IPS-20b (cell line): ENCODE measurements at regions not wholly inside any gene's neighbourhood (a gene's known extent, or its start where the extent isn't known, plus 50 kb on each side); places are given as distances from the start of the nearest gene placed in this dataset.

Experiments
- H3K27ac ChIP-seq: one replicate; pipeline ENCODE4 v1.5.1; 2013; ENCODE audit warnings: low read length
- H3K27me3 ChIP-seq: 2 replicates; pipeline ENCODE4 v1.6.1; 2013; ENCODE audit warnings: mild to moderate bottlenecking, low read length, inconsistent platforms; ENCODE audit not compliant: insufficient read depth
- H3K36me3 ChIP-seq: 2 replicates; pipeline ENCODE4 v1.6.1; 2013; ENCODE audit warnings: low read depth, mild to moderate bottlenecking, inconsistent platforms, low read length, moderate library complexity; ENCODE audit not compliant: insufficient read depth
- H3K4me1 ChIP-seq: 2 replicates; pipeline ENCODE4 v1.6.1; 2013; ENCODE audit warnings: mild to moderate bottlenecking, control low read depth, inconsistent platforms, low read length, moderate library complexity; ENCODE audit not compliant: insufficient read depth
- H3K4me3 ChIP-seq: 2 replicates; pipeline ENCODE4 v1.5.1; 2013; ENCODE audit warnings: mild to moderate bottlenecking, low read length, inconsistent platforms
- H3K9ac ChIP-seq: 2 replicates; pipeline ENCODE4 v1.6.1; 2013; ENCODE audit warnings: low read depth, mild to moderate bottlenecking, inconsistent platforms, low read length, moderate library complexity
- H3K9me3 ChIP-seq: 2 replicates; pipeline ENCODE4 v1.6.1; 2013; ENCODE audit warnings: mild to moderate bottlenecking, low read depth, low read length, inconsistent platforms; ENCODE audit not compliant: insufficient read depth

DNA sequence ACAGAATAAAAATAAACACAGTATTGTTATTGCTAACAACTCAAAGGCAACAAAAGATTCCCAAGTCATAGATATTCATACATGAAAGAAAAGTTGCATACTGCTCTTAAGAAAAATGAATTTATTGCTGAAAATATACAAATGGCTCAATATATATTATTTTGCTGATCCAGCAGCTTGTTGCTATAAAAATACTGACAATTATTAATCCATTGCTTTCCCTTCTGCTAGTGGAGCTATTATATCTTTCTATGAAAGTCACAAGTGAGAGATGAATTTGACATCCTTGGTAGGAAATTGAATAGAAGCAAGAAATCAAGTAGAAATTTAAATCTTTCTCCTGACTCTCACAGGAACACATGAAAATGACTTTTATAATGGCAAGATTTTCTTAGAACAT is 179.2 kb upstream of the MBNL1 start:
- no peak overlapping the region for H3K9ac ChIP-seq
- no peaks in the 10 kb centered on the region for H3K9me3 ChIP-seq
- H3K27me3 ChIP-seq: no peaks in the 10 kb centered on the region
- H3K36me3 ChIP-seq: no peaks in the 10 kb centered on the region
- no peak overlapping the region for H3K4me3 ChIP-seq
- peaks cover 10% of the 10 kb centered on the region; the same call in 1 of the 2 replicates for H3K4me1 ChIP-seq
- H3K27ac ChIP-seq: no peak overlapping the region

GRCh38 chr3:152091725-152092124 is 177.0 kb upstream of the MBNL1 start:
- H3K36me3 ChIP-seq: no peaks in the 10 kb centered on the region
- no peak overlapping the region for H3K9ac ChIP-seq
- no peaks in the 10 kb centered on the region for H3K27me3 ChIP-seq
- no peak overlapping the region for H3K4me3 ChIP-seq
- H3K4me1 ChIP-seq: peaks cover 10% of the 10 kb centered on the region; the same call in 1 of the 2 replicates
- H3K27ac ChIP-seq: no peak overlapping the region
- H3K9me3 ChIP-seq: no peaks in the 10 kb centered on the region

DNA sequence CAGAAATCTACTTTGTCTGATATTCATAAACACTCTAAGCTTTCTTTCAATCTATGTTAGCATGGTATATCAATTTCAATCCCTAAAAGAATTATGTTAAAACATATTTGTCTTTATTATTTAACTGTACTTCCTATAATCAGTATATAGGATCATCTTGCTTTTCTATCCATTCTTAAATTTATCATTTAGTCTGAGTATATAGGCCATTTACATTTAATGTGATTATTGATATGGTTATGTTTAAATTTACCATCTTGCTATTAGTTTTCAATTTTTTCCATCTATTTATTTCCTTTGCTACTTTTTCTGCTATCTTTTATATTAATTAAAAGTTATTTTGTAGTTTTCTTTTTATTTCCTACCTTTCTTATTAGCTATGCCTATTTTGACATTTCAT is 174.8 kb upstream of the MBNL1 start:
- Histone ChIP-seq H3K4me3 (no peak overlapping the region), H3K9ac (no peak overlapping the region)

GRCh38 chr3:152094406-152094805 is 174.3 kb upstream of the MBNL1 start:
- Histone ChIP-seq H3K9me3 (no peaks in the 10 kb centered on the region), H3K27me3 (no peaks in the 10 kb centered on the region), H3K4me3 (no peak overlapping the region)

More for the DNA sequence above, 174.8 kb upstream of the MBNL1 start:
- no peak overlapping the region for H3K27ac ChIP-seq
- H3K9me3 ChIP-seq: no peaks in the 10 kb centered on the region
- no peaks in the 10 kb centered on the region for H3K27me3 ChIP-seq
- H3K4me1 ChIP-seq: no peaks in the 10 kb centered on the region; the same call in 1 of the 2 replicates
- no peaks in the 10 kb centered on the region for H3K36me3 ChIP-seq

DNA sequence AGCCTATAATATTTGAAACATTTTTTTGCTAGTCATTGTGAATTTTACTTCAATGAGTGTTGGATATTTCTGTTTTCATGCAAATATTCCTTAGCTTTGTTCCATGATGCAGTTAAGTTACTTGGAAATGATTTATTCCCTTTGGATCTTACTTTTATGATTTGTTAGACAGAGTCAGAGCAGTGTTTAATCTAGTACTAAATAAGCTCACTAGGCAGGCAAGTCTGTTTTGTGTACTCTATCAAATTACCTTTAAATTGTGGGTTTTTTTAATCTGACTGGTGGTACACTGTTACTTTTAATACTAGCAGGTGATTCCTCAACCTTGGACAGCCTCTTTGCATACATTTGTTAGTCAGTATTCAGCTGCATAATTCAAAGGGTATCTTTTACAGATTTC is 173.3 kb upstream of the MBNL1 start:
- Histone ChIP-seq H3K36me3 (no peaks in the 10 kb centered on the region), H3K9me3 (no peaks in the 10 kb centered on the region), H3K9ac (no peak overlapping the region)

More at GRCh38 chr3:152094406-152094805, 174.3 kb upstream of the MBNL1 start:
- no peaks in the 10 kb centered on the region for H3K36me3 ChIP-seq
- no peak overlapping the region for H3K9ac ChIP-seq
- no peaks in the 10 kb centered on the region; the same call in 1 of the 2 replicates for H3K4me1 ChIP-seq
- no peak overlapping the region for H3K27ac ChIP-seq

GRCh38 chr3:152096280-152096906 is 172.3 kb upstream of the MBNL1 start:
- Histone ChIP-seq H3K4me3 (no peak overlapping the region), H3K9ac (no peak overlapping the region), H3K27ac (no peak overlapping the region), H3K27me3 (no peaks in the 10 kb centered on the region), H3K4me1 (0 out of 2 replicates have a peak, but pooled peaks cover 3% of the 10 kb centered on the region), H3K9me3 (no peaks in the 10 kb centered on the region), H3K36me3 (no peaks in the 10 kb centered on the region)

More for the DNA sequence above, 173.3 kb upstream of the MBNL1 start:
- H3K27ac ChIP-seq: no peak overlapping the region
- no peaks in the 10 kb centered on the region for H3K4me1 ChIP-seq
- H3K27me3 ChIP-seq: no peaks in the 10 kb centered on the region
- H3K4me3 ChIP-seq: no peak overlapping the region

DNA sequence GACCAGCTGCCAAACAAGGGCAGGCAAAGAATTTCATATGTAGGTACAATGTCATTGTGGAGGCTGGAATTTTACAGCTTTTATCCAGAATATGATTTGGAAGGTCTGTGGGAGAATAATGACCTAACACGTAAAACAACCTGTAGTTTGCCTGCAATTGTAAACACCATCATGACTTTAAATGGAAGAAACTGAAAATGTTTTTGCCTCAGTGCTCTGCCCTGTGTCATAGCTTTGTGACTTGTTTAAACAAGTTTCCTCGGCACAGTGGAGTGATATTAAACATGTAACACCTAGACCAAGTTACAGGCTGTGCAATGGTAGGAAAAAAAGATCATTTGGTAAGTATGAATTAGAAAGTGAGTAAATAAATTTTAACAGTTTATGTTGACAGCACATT is 171.6 kb upstream of the MBNL1 start:
- no peak overlapping the region for H3K27ac ChIP-seq
- no peaks in the 10 kb centered on the region for H3K27me3 ChIP-seq
- H3K4me1 ChIP-seq: 0 out of 2 replicates have a peak, but pooled peaks cover 3% of the 10 kb centered on the region
- no peak overlapping the region for H3K4me3 ChIP-seq
- H3K9me3 ChIP-seq: no peaks in the 10 kb centered on the region
- H3K36me3 ChIP-seq: no peaks in the 10 kb centered on the region
- H3K9ac ChIP-seq: no peak overlapping the region

DNA sequence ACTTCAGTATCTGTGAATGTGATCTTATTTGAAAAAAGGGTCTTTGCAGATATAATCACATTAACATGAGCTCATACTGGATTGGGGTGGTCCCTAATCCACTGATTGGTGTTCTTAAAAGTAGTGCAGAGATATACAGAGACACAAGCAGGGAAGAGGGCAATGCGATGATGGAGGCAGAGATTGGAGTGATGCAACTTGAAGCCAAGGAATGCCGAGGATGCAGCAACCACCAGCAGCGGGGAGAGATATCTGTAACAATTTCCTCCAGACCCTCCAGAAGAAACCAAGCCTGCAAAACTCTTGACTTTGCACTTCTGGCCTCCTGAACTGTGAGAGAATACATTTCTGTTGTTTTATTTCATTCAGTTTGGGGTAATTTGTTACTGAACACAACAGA is 171.0 kb upstream of the MBNL1 start:
- H3K36me3 ChIP-seq: no peaks in the 10 kb centered on the region
- no peak overlapping the region for H3K9ac ChIP-seq
- no peak overlapping the region for H3K27ac ChIP-seq
- no peak overlapping the region for H3K4me3 ChIP-seq
- 0 out of 2 replicates have a peak, but pooled peaks cover 3% of the 10 kb centered on the region for H3K4me1 ChIP-seq
- no peaks in the 10 kb centered on the region for H3K27me3 ChIP-seq
- H3K9me3 ChIP-seq: no peaks in the 10 kb centered on the region

GRCh38 chr3:152100491-152101132 is 168.1 kb upstream of the MBNL1 start:
- H3K9me3 ChIP-seq: no peaks in the 10 kb centered on the region
- H3K4me3 ChIP-seq: no peak overlapping the region
- H3K27ac ChIP-seq: no peak overlapping the region
- 0 out of 2 replicates have a peak, but pooled peaks cover 3% of the 10 kb centered on the region for H3K4me1 ChIP-seq
- no peaks in the 10 kb centered on the region for H3K36me3 ChIP-seq
- no peaks in the 10 kb centered on the region for H3K27me3 ChIP-seq
- H3K9ac ChIP-seq: no peak overlapping the region

DNA sequence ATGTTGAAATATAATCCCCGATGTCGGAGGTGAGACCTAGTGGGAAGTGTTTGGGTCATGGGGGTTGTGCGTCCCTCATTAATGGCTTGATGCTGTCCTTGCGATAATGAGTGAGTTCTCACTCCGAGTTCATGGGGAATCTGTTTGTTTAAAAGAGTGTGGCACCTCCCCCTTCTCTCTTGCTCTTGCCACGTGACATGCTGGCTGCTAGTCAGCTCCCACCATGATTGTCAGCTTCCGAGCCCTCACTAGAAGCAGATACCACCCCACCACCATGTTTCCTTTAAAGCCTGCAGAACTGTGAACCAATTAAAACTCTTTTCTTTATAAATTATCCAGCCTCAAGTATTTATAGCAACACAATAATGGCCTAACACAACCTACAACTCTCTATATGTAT is 166.3 kb upstream of the MBNL1 start:
- Histone ChIP-seq H3K36me3 (no peaks in the 10 kb centered on the region), H3K27me3 (no peaks in the 10 kb centered on the region), H3K27ac (no peak overlapping the region), H3K4me3 (no peak overlapping the region), H3K9ac (no peak overlapping the region), H3K4me1 (0 out of 2 replicates have a peak, but pooled peaks cover 3% of the 10 kb centered on the region), H3K9me3 (no peaks in the 10 kb centered on the region)

DNA sequence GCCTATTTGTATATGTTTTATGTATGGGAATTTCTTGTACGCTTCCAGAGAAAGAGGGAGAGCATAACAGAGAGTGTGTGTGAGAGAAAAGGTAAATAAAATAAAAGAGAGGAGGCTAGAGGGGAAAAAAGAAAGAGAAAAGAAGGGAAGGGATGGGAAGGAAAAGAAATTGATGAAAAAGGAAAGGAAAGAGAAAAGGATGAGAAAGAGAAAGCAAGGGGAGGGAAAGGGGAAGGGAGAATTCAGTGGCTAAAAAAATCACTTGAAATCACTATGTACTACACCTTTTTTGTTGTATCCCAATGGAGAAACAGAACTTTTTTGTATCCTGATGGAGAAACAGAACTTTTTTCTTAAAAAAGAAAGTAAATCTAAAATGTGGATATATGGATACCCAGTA is 165.5 kb upstream of the MBNL1 start:
- Histone ChIP-seq H3K9ac (no peak overlapping the region), H3K4me1 (0 out of 2 replicates have a peak, but pooled peaks cover 3% of the 10 kb centered on the region)

DNA sequence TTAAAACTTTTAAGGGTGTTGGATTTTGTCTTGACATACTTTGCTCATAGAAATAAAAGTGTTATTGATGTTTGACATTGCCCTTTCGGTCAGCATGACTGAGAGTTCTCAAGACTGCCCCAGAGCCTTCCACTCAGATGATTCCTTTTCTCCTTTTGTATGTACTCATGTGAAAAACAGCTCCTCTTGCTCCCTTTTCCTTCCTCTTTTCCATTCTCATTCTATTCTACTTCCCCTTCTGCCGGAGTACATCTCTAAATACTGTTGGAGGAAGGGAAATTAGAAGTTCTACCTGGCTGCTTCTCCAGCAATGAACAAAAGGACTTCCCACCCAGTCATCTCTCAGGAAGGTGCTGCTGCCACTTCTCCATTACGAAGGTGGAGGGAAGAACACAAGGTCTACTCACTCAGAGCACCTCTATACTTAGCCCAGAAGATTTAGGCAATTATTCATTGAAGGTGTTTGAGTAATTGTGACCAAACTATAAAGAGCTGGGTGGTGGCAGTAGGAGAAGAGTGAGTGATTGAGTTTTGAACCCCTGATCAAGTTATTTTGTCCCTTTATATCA is 163.8 kb upstream of the MBNL1 start:
- Histone ChIP-seq H3K4me1 (0 out of 2 replicates have a peak, but pooled peaks cover 3% of the 10 kb centered on the region), H3K27me3 (no peaks in the 10 kb centered on the region), H3K9ac (no peak overlapping the region), H3K36me3 (no peaks in the 10 kb centered on the region), H3K27ac (no peak overlapping the region), H3K9me3 (no peaks in the 10 kb centered on the region), H3K4me3 (no peak overlapping the region)

More for the DNA sequence above, 165.5 kb upstream of the MBNL1 start:
- H3K9me3 ChIP-seq: no peaks in the 10 kb centered on the region
- no peak overlapping the region for H3K4me3 ChIP-seq
- no peaks in the 10 kb centered on the region for H3K27me3 ChIP-seq
- no peaks in the 10 kb centered on the region for H3K36me3 ChIP-seq
- H3K27ac ChIP-seq: no peak overlapping the region
